PC-3 (cell line): ENCODE measurements at regions not wholly inside any gene's neighbourhood (a gene's known extent, or its start where the extent isn't known, plus 50 kb on each side); places are given as distances from the start of the nearest gene placed in this dataset.

Source experiments
- CTCF ChIP-seq: fragments of 300-600 bp; sonication (generic); conservative IDR thresholded peaks from 2 replicates; pipeline ENCODE4 v1.5.1; 2017; ENCODE audit warnings: antibody characterized with exemption, low read depth, mild to moderate bottlenecking, low read length
- EZH2 ChIP-seq: fragments of 300-600 bp; sonication (generic); IDR thresholded peaks from one replicate; pipeline ENCODE4 v1.6.1; 2017; ENCODE audit warnings: antibody characterized with exemption, mild to moderate bottlenecking, low read length; ENCODE audit not compliant: unreplicated experiment
- EZH2phosphoT487 ChIP-seq: fragments of 300-600 bp; sonication (generic); IDR thresholded peaks from 2 replicates; pipeline ENCODE4 v1.6.1; 2018; ENCODE audit warnings: mild to moderate bottlenecking, antibody characterized with exemption, low read length, borderline replicate concordance

DNA sequence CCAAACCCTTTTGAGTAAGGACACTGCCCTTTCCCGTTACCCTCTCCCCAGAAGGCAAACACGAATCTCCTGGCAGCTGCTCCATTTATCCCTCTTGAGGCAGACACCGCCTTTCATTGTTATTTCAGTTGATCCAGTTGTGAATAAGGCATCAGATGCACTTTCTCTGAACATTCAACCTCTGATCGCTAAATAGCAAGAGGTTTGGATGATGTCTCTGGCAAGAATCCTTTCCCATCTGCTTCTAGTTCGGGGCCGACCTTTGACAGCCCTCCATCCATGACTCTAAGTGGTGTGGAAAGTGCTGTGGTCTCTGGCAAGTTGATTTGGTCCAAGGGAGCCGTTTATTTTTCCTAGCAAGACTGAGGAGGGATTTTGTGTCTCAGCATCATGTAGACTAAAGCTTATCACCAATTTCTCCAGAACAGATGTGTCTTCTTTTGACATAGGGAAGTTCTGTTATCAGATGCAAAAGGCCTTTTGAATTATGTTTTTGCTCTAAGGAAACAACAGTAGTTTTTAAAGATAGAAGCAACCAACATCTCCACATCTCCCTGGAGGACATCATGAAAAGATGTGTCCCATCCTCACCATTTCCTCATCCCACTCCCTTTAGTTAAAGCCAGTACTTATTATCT lies 123.6 kb downstream of the CCDC34 start:
- TF ChIP-seq EZH2 (no peak), CTCF (no peak), EZH2phosphoT487 (no peak)
